Endodermal cell (in vitro differentiated cells): ENCODE measurements at regions not wholly inside any gene's neighbourhood (a gene's known extent, or its start where the extent isn't known, plus 50 kb on each side); places are given as distances from the start of the nearest gene placed in this dataset.

Experiments
- DNase-seq: peaks from one replicate; pipeline ENCODE4 v3.0.0-alpha.2; 2017
- H3K27ac ChIP-seq: 2 replicates; pipeline ENCODE4 v1.5.1; 2013; ENCODE audit warnings: mild to moderate bottlenecking, low read depth, low read length, moderate library complexity
- H3K27me3 ChIP-seq: 2 replicates; pipeline ENCODE4 v1.6.1; 2013; ENCODE audit warnings: mild to moderate bottlenecking, low read length, moderate library complexity; ENCODE audit not compliant: insufficient read depth, control insufficient read depth, poor library complexity, severe bottlenecking
- H3K36me3 ChIP-seq: 2 replicates; pipeline ENCODE4 v1.7.0; 2013; ENCODE audit warnings: mild to moderate bottlenecking, low read length, moderate library complexity; ENCODE audit not compliant: control insufficient read depth, insufficient read depth
- H3K4me1 ChIP-seq: one replicate; pipeline ENCODE4 v1.7.0; 2013; ENCODE audit warnings: low read length; ENCODE audit not compliant: control insufficient read depth, insufficient read depth
- H3K4me3 ChIP-seq: 2 replicates; pipeline ENCODE4 v1.5.1; 2013; ENCODE audit warnings: mild to moderate bottlenecking, low read length, moderate library complexity
- H3K9ac ChIP-seq: 2 replicates; pipeline ENCODE4 v1.6.1; 2013; ENCODE audit warnings: mild to moderate bottlenecking, low read length, moderate library complexity; ENCODE audit not compliant: poor library complexity, severe bottlenecking; ENCODE audit errors: extremely low read depth
- H3K9me3 ChIP-seq: 2 replicates; pipeline ENCODE4 v1.6.1; 2013; ENCODE audit warnings: mild to moderate bottlenecking, low read length, moderate library complexity; ENCODE audit not compliant: control insufficient read depth
- H3K27ac Mint-ChIP-seq: 2 replicates; pipeline ENCODE4 v1.8.0; 2020; ENCODE audit warnings: mixed read lengths
- H3K27me3 Mint-ChIP-seq: 2 replicates; pipeline ENCODE4 v1.8.0; 2021; ENCODE audit warnings: mild to moderate bottlenecking, mixed read lengths; ENCODE audit not compliant: insufficient read depth
- H3K36me3 Mint-ChIP-seq: 2 replicates; pipeline ENCODE4 v1.8.0; 2020; ENCODE audit warnings: low read depth, mixed read lengths
- H3K4me1 Mint-ChIP-seq: 2 replicates; pipeline ENCODE4 v1.8.0; 2020; ENCODE audit warnings: mixed read lengths
- H3K4me3 Mint-ChIP-seq: 2 replicates; pipeline ENCODE4 v1.8.0; 2020; ENCODE audit warnings: mild to moderate bottlenecking, moderate library complexity, mixed read lengths
- H3K9me3 Mint-ChIP-seq: 2 replicates; pipeline ENCODE4 v1.8.0; 2020; ENCODE audit warnings: mild to moderate bottlenecking, mixed read lengths
- WGBS, 2 experiments: methylation state at CpG; one replicate each; pipeline versions ENCODE4 v1.1.5 to v1.1.7; 2013; ENCODE audit warnings: missing lambda C conversion rate in 2 of 2, mixed read lengths in 1 of 2; ENCODE audit not compliant: insufficient coverage in 1 of 2, insufficient read length in 1 of 2; 5-methylcytosine and 5-hydroxymethylcytosine counted together
- TF ChIP-seq, protein P1 (sequence below): fragments of 200-600 bp; sonication (generic); conservative IDR thresholded peaks from 2 replicates; pipeline ENCODE4 v1.5.0; 2021; ENCODE audit warnings: antibody characterized with exemption, mild to moderate bottlenecking

- peaks cover 5% of the 10 kb centered on the region for H3K27me3 ChIP-seq
- Mint-ChIP-seq H3K9me3 (peaks cover 5% of the 10 kb centered on the region), H3K4me1 (no peaks in the 10 kb centered on the region), H3K36me3 (no peaks in the 10 kb centered on the region), H3K4me3 (no peak overlapping the region), H3K27me3 (peaks cover 22% of the 10 kb centered on the region), H3K27ac (no peak overlapping the region)
- DNase-seq: no peak
- H3K4me1 ChIP-seq: no peaks in the 10 kb centered on the region
- no peaks in the 10 kb centered on the region for H3K9me3 ChIP-seq
- H3K4me3 ChIP-seq: no peak overlapping the region
- 88 to 89% methylated on average over 1 to 2 of the region's 2 CpGs for WGBS, 2 experiments
- no peak overlapping the region for H3K9ac ChIP-seq
- TF ChIP-seq, protein P1, sequence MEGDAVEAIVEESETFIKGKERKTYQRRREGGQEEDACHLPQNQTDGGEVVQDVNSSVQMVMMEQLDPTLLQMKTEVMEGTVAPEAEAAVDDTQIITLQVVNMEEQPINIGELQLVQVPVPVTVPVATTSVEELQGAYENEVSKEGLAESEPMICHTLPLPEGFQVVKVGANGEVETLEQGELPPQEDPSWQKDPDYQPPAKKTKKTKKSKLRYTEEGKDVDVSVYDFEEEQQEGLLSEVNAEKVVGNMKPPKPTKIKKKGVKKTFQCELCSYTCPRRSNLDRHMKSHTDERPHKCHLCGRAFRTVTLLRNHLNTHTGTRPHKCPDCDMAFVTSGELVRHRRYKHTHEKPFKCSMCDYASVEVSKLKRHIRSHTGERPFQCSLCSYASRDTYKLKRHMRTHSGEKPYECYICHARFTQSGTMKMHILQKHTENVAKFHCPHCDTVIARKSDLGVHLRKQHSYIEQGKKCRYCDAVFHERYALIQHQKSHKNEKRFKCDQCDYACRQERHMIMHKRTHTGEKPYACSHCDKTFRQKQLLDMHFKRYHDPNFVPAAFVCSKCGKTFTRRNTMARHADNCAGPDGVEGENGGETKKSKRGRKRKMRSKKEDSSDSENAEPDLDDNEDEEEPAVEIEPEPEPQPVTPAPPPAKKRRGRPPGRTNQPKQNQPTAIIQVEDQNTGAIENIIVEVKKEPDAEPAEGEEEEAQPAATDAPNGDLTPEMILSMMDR: no peak
- H3K36me3 ChIP-seq: no peaks in the 10 kb centered on the region
- H3K27ac ChIP-seq: no peak overlapping the region
Observed at GRCh38 chr15:98412852-98413251, 235.5 kb upstream of the IGF1R start.

- Mint-ChIP-seq H3K36me3 (no peaks in the 10 kb centered on the region), H3K27me3 (peaks cover 22% of the 10 kb centered on the region), H3K4me1 (no peaks in the 10 kb centered on the region), H3K27ac (no peak overlapping the region), H3K4me3 (no peak overlapping the region), H3K9me3 (peaks cover 5% of the 10 kb centered on the region)
- 91 to 94% methylated on average over 12 to 13 of the region's 13 CpGs for WGBS, 2 experiments
- DNase-seq: no peak
- Histone ChIP-seq H3K27ac (no peak overlapping the region), H3K27me3 (peaks cover 5% of the 10 kb centered on the region), H3K9me3 (no peaks in the 10 kb centered on the region), H3K36me3 (no peaks in the 10 kb centered on the region), H3K4me3 (no peak overlapping the region), H3K9ac (no peak overlapping the region), H3K4me1 (no peaks in the 10 kb centered on the region)
- TF ChIP-seq, protein P1: no peak
Observed at GRCh38 chr15:98413933-98414546, 234.3 kb upstream of the IGF1R start.

DNA sequence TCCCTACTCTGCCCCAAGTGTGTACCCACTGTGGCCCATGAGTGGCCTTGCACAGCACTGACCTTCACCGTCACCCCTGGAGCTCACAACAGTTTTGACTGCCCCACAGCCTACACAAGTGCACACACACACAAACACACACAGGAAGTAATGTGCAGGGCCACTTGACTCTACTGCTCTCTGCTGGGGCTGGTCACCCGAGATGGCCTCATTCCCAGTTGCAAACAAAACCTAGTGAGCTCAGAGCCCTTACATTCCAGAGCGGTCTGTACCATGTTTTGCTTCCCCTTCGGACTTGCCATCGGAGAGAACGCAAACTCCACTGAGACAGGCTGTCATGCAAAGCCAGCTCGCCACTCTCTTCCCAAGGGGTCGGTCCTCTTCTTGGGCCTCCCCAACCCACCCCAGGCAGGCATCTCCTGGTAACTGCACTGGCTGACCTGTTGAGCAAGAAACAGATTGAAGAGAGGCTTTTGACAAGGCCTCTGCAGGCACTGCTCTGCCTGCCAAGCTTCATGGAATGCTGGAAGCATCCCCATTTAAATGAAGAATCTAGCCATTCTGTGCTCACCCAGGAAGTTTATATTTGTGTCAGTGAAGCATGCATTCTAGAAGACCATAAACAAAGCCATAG, 232.0 kb upstream of the IGF1R start:
- H3K4me3 ChIP-seq: no peak overlapping the region
- peak; percentile 57 for DNase-seq
- H3K27me3 ChIP-seq: peaks cover 12% of the 10 kb centered on the region
- no peaks in the 10 kb centered on the region for H3K9me3 Mint-ChIP-seq
- H3K27ac Mint-ChIP-seq: no peak overlapping the region
- no peak overlapping the region for H3K9ac ChIP-seq
- WGBS, 2 experiments: 86 to 93% methylated on average over 5 to 8 of the region's 8 CpGs
- H3K4me3 Mint-ChIP-seq: no peak overlapping the region
- H3K4me1 ChIP-seq: no peaks in the 10 kb centered on the region
- H3K27me3 Mint-ChIP-seq: peaks cover 28% of the 10 kb centered on the region
- no peak overlapping the region for H3K27ac ChIP-seq
- H3K4me1 Mint-ChIP-seq: no peaks in the 10 kb centered on the region
- no peaks in the 10 kb centered on the region for H3K36me3 Mint-ChIP-seq
- no peaks in the 10 kb centered on the region for H3K9me3 ChIP-seq
- H3K36me3 ChIP-seq: no peaks in the 10 kb centered on the region
- TF ChIP-seq, protein P1: no peak
